H1 (cell line): ENCODE measurements at regions not wholly inside any gene's neighbourhood (a gene's known extent, or its start where the extent isn't known, plus 50 kb on each side); places are given as distances from the start of the nearest gene placed in this dataset.

Source experiments
- CTCF ChIA-PET: fragments of 300-600 bp; sonication (Branson Sonifier 250); formaldehyde crosslinking; loops from one replicate; lab custom pipeline; 2021; ENCODE audit not compliant: partially characterized antibody; lab: Charles Lee
- POLR2A ChIA-PET: fragments of 300-600 bp; sonication (Branson Sonifier 250); formaldehyde crosslinking; loops from one replicate; lab custom pipeline; 2021; ENCODE audit warnings: inconsistent platforms; ENCODE audit not compliant: partially characterized antibody; lab: Charles Lee
- DNase-seq, 2 experiments: peaks; one replicate each; pipeline versions ENCODE4 v3.0.0 to v3.0.0-alpha.2; 2010 to 2022; ENCODE audit warnings: low spot score in 2 of 2, low read depth in 1 of 2, mixed read lengths in 1 of 2
- FAIRE-seq: peaks from 2 replicates; lab custom pipeline; 2011; peaks lifted over from hg19 to GRCh38; lab: Jason Lieb, UNC
- H2AFZ ChIP-seq: 2 replicates; pipeline ENCODE4 v1.8.1; 2012; ENCODE audit warnings: low read length, inconsistent platforms
- H2AK5ac ChIP-seq: 2 replicates; pipeline ENCODE4 v1.6.1; 2013; ENCODE audit warnings: low read depth, low read length
- H2BK120ac ChIP-seq: replicated peaks from 2 replicates; pipeline ENCODE3; 2013; ENCODE audit warnings: low read depth, low read length, inconsistent platforms
- H2BK12ac ChIP-seq: 2 replicates; pipeline ENCODE4 v1.6.1; 2013; ENCODE audit warnings: low read depth, low read length
- H2BK15ac ChIP-seq: 2 replicates; pipeline ENCODE4 v1.6.1; 2013; ENCODE audit warnings: low read length
- H2BK20ac ChIP-seq: 2 replicates; pipeline ENCODE4 v1.6.1; 2013; ENCODE audit warnings: low read length
- H2BK5ac ChIP-seq: 2 replicates; pipeline ENCODE4 v1.6.1; 2013; ENCODE audit warnings: low read depth, low read length
- H3K14ac ChIP-seq: 2 replicates; pipeline ENCODE4 v1.6.1; 2013; ENCODE audit warnings: inconsistent platforms; ENCODE audit not compliant: insufficient read length
- H3K18ac ChIP-seq: 2 replicates; pipeline ENCODE4 v1.6.1; 2013; ENCODE audit warnings: low read length; ENCODE audit errors: extremely low read depth
- H3K23ac ChIP-seq: 2 replicates; pipeline ENCODE4 v1.6.1; 2013; ENCODE audit warnings: inconsistent platforms; ENCODE audit not compliant: insufficient read length
- H3K23me2 ChIP-seq: 2 replicates; pipeline ENCODE4 v1.6.1; 2013; ENCODE audit warnings: low read depth, low read length
- H3K27ac ChIP-seq: 2 replicates; pipeline ENCODE4 v1.6.1; 2011; ENCODE audit warnings: low read depth, low read length, inconsistent platforms
- H3K27me3 ChIP-seq, 4 experiments: replicated peaks in 1 of 4; 1 replicate in 1 of 4; 2 replicates in 3 of 4; pipeline versions ENCODE4 v1.6.1 to v1.8.1; 2011 to 2013; ENCODE audit warnings: low read length in 3 of 4, mild to moderate bottlenecking in 3 of 4, inconsistent platforms in 2 of 4, mixed read lengths in 2 of 4, moderate library complexity in 1 of 4; ENCODE audit not compliant: control insufficient read depth in 3 of 4, insufficient read depth in 3 of 4; ENCODE audit errors: extremely low read depth in 1 of 4
- H3K36me3 ChIP-seq, 4 experiments: 2 replicates each; pipeline versions ENCODE4 v1.6.1 to v1.8.1; 2011 to 2013; ENCODE audit warnings: mild to moderate bottlenecking in 4 of 4, low read length in 3 of 4, moderate library complexity in 2 of 4, control low read depth in 1 of 4, inconsistent platforms in 1 of 4; ENCODE audit not compliant: insufficient read depth in 4 of 4, control insufficient read depth in 2 of 4
- H3K4ac ChIP-seq: replicated peaks from 2 replicates; pipeline ENCODE3; 2013; ENCODE audit warnings: low read length, low read depth, mixed read lengths, inconsistent platforms; ENCODE audit not compliant: insufficient read length
- H3K4me1 ChIP-seq, 4 experiments: replicated peaks in 1 of 4; 1 replicate in 1 of 4; 2 replicates in 3 of 4; pipeline versions ENCODE4 v1.6.1 to v1.8.1; 2011 to 2013; ENCODE audit warnings: low read length in 3 of 4, inconsistent platforms in 2 of 4, mixed read lengths in 1 of 4; ENCODE audit not compliant: insufficient read depth in 4 of 4, control insufficient read depth in 3 of 4
- H3K4me2 ChIP-seq, 2 experiments: 2 replicates each; pipeline versions ENCODE4 v1.6.1 to v1.8.1; 2011 to 2013; ENCODE audit warnings: low read depth in 2 of 2, low read length in 2 of 2, control low read depth in 1 of 2, inconsistent platforms in 1 of 2, mild to moderate bottlenecking in 1 of 2; ENCODE audit not compliant: insufficient read depth in 1 of 2
- H3K4me3 ChIP-seq, 4 experiments: fragments of 200-600, 300-600 bp in 1 of 4; sonication (generic), shearing (Covaris generic), sonication (Bioruptor Twin) in 1 of 4; 2 replicates each; pipeline versions ENCODE4 v1.5.1 to v1.8.1; 2011 to 2016; ENCODE audit warnings: low read length in 4 of 4, low read depth in 3 of 4, control low read depth in 2 of 4, inconsistent platforms in 2 of 4, mild to moderate bottlenecking in 2 of 4, mixed read lengths in 1 of 4, moderate library complexity in 1 of 4; ENCODE audit not compliant: insufficient read depth in 2 of 4; ENCODE audit errors: extremely low read depth in 1 of 4
- H3K56ac ChIP-seq: replicated peaks from 2 replicates; pipeline ENCODE3; 2013; ENCODE audit warnings: low read depth, mild to moderate bottlenecking, mixed read lengths, low read length, inconsistent platforms; ENCODE audit not compliant: insufficient read length
- H3K79me1 ChIP-seq: 2 replicates; pipeline ENCODE4 v1.6.1; 2013; ENCODE audit warnings: low read depth, low read length, control low read depth
- H3K79me2 ChIP-seq, 2 experiments: 2 replicates each; pipeline versions ENCODE4 v1.6.1 to v1.8.1; 2012 to 2013; ENCODE audit warnings: low read length in 2 of 2, mild to moderate bottlenecking in 2 of 2, inconsistent platforms in 1 of 2; ENCODE audit not compliant: insufficient read depth in 2 of 2, control insufficient read depth in 1 of 2
- H3K9ac ChIP-seq, 4 experiments: replicated peaks in 1 of 4; 1 replicate in 1 of 4; 2 replicates in 3 of 4; pipeline versions ENCODE4 v1.6.1 to v1.8.1; 2011 to 2013; ENCODE audit warnings: low read depth in 3 of 4, low read length in 3 of 4, control low read depth in 2 of 4, mild to moderate bottlenecking in 2 of 4, moderate library complexity in 2 of 4, inconsistent platforms in 1 of 4; ENCODE audit errors: extremely low read depth in 1 of 4
- H3K9me3 ChIP-seq, 2 experiments: 2 replicates each; pipeline versions ENCODE4 v1.6.1 to v1.8.1; 2012 to 2013; ENCODE audit warnings: mild to moderate bottlenecking in 2 of 2, moderate library complexity in 2 of 2, control low read depth in 1 of 2, inconsistent platforms in 1 of 2, low read depth in 1 of 2, low read length in 1 of 2, mixed read lengths in 1 of 2; ENCODE audit not compliant: insufficient read depth in 2 of 2
- H4K20me1 ChIP-seq, 2 experiments: replicated peaks in 1 of 2; 2 replicates each; pipeline versions ENCODE3 to v1.8.1; 2011 to 2013; ENCODE audit warnings: inconsistent platforms in 2 of 2, low read length in 2 of 2, mild to moderate bottlenecking in 1 of 2; ENCODE audit not compliant: insufficient read depth in 2 of 2, control insufficient read depth in 1 of 2
- H4K5ac ChIP-seq: 2 replicates; pipeline ENCODE4 v1.6.1; 2013; ENCODE audit warnings: low read length, low read depth, mixed read lengths, inconsistent platforms; ENCODE audit not compliant: insufficient read length
- H4K8ac ChIP-seq: 2 replicates; pipeline ENCODE4 v1.8.0; 2013; ENCODE audit warnings: mild to moderate bottlenecking, moderate library complexity, low read length, inconsistent platforms; ENCODE audit not compliant: insufficient read depth; ENCODE audit errors: extremely low read depth
- H4K91ac ChIP-seq: replicated peaks from 2 replicates; pipeline ENCODE3; 2013; ENCODE audit warnings: low read length, mixed read lengths, inconsistent platforms; ENCODE audit not compliant: insufficient read length
- FOSL1 ChIP-seq: IDR thresholded peaks from 2 replicates; pipeline ENCODE4 v1.6.1; 2011; ENCODE audit warnings: mild to moderate bottlenecking, low read depth, low read length, moderate library complexity; ENCODE audit not compliant: insufficient read depth
- JUND ChIP-seq: IDR thresholded peaks from 2 replicates; pipeline ENCODE4 v1.6.1; 2011; ENCODE audit warnings: mild to moderate bottlenecking, improper control_type of control experiment, low read length
- WGBS, 2 experiments: shearing (Covaris generic) in 1 of 2; methylation state at CpG; one replicate each; pipeline versions ENCODE4 v1.1.6 to v1.1.7; 2013 to 2015; ENCODE audit warnings: low lambda C conversion rate in 2 of 2, mixed read lengths in 2 of 2, inconsistent platforms in 1 of 2, low coverage in 1 of 2, missing lambda C conversion rate in 1 of 2; ENCODE audit not compliant: insufficient replicate concordance in 2 of 2, insufficient coverage in 1 of 2, insufficient read length in 1 of 2; ENCODE audit errors: extremely low coverage in 1 of 2, missing lambda C conversion rate in 1 of 2; 5-methylcytosine and 5-hydroxymethylcytosine counted together

- Histone ChIP-seq H3K79me2 (no peaks in the 10 kb centered on the region), H3K23ac (no peak overlapping the region), H2BK20ac (no peak overlapping the region), H3K9ac (no peak overlapping the region), H2AFZ (no peak overlapping the region), H2BK12ac (peak overlapping the region; percentile 12; the same call in 1 of the 2 replicates), H3K23me2 (no peaks in the 10 kb centered on the region), H4K91ac (no peak overlapping the region), H3K36me3 (no peaks in the 10 kb centered on the region), H2BK120ac (no peak overlapping the region), H3K18ac (no peak overlapping the region), H2BK5ac (no peak overlapping the region), H3K14ac (no peak overlapping the region), H4K8ac (no peak overlapping the region; the same call in 1 of the 2 replicates), H3K27me3 (no peaks in the 10 kb centered on the region), H3K4me3 (no peak overlapping the region), H3K4ac (no peak overlapping the region), H4K20me1 (no peaks in the 10 kb centered on the region), H3K79me1 (no peaks in the 10 kb centered on the region), H2BK15ac (no peak overlapping the region), H3K27ac (no peak overlapping the region), H3K4me1 (peaks cover 0 to 4% (median 2%) of the 10 kb centered on the region in 4 experiments; a peak in 2 of 7 replicates), H2AK5ac (no peak overlapping the region), H4K5ac (no peak overlapping the region), H3K56ac (no peak overlapping the region), H3K9me3 (peaks cover 0 to 3% of the 10 kb centered on the region in 2 experiments; a peak in 1 of 4 replicates), H3K4me2 (no peak overlapping the region)
- TF ChIP-seq FOSL1 (no peak), JUND (peak; percentile 53; the same call in 1 of the 2 replicates)
- 81% methylated on average over 16 of the region's 16 CpGs; no CpG with 5 or more reads in 1 of the 2 experiments for whole genome bisulfite sequencing, 2 experiments
- CTCF ChIA-PET, result interaction anchor here (1.1 to 1.4 kb wide), 5 partner anchors 9 to 798 kb away, joined by 3 to 4 read pairs (median 3); no protein-coding TSS in a partner anchor
- FAIRE-seq, result no peak
- DNase-seq, result no peak
- POLR2A ChIA-PET, result no interaction called here
These were observed 536.0 kb downstream of the NPHP4 start for GRCh38 chr1:5456090-5456811.
